ENCODE measurements at regions not wholly inside any gene's neighbourhood (a gene's known extent, or its start where the extent isn't known, plus 50 kb on each side); places are given as distances from the start of the nearest gene placed in this dataset.

DNA sequence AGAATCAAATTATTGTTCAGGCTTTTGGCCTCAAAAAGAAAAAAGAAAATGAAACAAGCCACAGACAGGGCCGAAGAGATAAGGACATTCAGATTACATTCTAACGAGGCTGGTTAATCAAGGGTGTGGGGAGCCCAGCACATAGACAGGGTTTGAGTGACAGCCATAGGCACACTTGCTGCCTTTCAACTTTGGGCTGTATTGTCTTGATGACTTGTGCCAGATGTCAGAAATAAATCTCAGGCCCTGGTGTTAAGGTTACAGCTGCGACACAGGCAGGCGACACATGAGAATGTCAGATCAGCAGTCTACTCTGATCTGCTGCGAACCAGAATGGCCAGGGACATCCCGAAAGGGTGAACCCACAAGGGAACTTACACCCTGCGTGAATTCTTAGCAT is 231.2 kb upstream of the ARRDC4 start:
- Histone ChIP-seq H3K9ac (ENCODE audit: low read length) (no peak overlapping the region), H3K36me3 (replicated peaks; ENCODE audit: insufficient read depth, low read length) (no peaks in the 10 kb centered on the region), H2AFZ (ENCODE audit: low read length) (no peak overlapping the region), H3K27ac (ENCODE audit: low read length) (no peak overlapping the region), H4K20me1 (ENCODE audit: insufficient read depth, low read length) (no peaks in the 10 kb centered on the region), H3K4me2 (ENCODE audit: low read depth, low read length) (peak overlapping the region; percentile 15; the same call in 1 of the 2 replicates), H3K9me2 (replicated peaks; ENCODE audit: insufficient read depth, low read length) (no peaks in the 10 kb centered on the region), H3K79me2 (ENCODE audit: low read length) (no peaks in the 10 kb centered on the region), H3K9me3 (replicated peaks; ENCODE audit: insufficient read depth, low read length) (no peaks in the 10 kb centered on the region), H3F3A (ENCODE audit: insufficient read depth, low read length) (no peaks in the 10 kb centered on the region), H3K4me3 (ENCODE audit: low read length) (no peak overlapping the region), H3K4me1 (ENCODE audit: low read length) (no peaks in the 10 kb centered on the region), H3K27me3 (replicated peaks; ENCODE audit: insufficient read depth, low read length) (no peaks in the 10 kb centered on the region)
- TF ChIP-seq, protein P1, sequence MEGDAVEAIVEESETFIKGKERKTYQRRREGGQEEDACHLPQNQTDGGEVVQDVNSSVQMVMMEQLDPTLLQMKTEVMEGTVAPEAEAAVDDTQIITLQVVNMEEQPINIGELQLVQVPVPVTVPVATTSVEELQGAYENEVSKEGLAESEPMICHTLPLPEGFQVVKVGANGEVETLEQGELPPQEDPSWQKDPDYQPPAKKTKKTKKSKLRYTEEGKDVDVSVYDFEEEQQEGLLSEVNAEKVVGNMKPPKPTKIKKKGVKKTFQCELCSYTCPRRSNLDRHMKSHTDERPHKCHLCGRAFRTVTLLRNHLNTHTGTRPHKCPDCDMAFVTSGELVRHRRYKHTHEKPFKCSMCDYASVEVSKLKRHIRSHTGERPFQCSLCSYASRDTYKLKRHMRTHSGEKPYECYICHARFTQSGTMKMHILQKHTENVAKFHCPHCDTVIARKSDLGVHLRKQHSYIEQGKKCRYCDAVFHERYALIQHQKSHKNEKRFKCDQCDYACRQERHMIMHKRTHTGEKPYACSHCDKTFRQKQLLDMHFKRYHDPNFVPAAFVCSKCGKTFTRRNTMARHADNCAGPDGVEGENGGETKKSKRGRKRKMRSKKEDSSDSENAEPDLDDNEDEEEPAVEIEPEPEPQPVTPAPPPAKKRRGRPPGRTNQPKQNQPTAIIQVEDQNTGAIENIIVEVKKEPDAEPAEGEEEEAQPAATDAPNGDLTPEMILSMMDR (IDR thresholded peaks at IDR 0.05; ENCODE audit: low read length) = no peak
- no peak for TF ChIP-seq EZH2phosphoT487 (IDR thresholded peaks at IDR 0.05; ENCODE audit: low read length)
- TF ChIP-seq EZH2 (optimal IDR thresholded peaks at IDR 0.05; ENCODE audit: low read depth, low read length) = no peak
- no peak for DNase-seq

DNA sequence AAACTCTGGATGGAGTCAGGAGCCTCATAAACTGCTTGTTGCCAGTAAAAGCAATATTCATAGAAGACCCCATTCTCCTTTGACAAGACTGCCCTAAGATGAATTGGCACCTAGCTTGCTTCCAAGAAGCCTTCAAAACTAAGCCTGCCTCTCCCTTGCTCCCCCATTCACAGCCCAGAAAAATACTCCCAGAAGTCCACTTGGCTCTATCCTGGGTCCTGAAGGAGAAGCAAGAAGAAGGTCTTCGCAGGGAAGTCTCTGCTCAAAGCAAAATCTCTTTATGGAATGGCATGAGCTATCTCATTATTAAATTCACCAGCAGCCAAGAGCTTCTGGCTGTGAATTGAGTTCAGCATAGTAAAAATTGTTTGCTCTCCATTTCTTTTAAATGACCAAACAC is 230.2 kb upstream of the ARRDC4 start:
- H3K36me3 ChIP-seq (replicated peaks; ENCODE audit: insufficient read depth, low read length) = no peaks in the 10 kb centered on the region
- no peak overlapping the region for H3K27ac ChIP-seq (ENCODE audit: low read length)
- TF ChIP-seq EZH2 (optimal IDR thresholded peaks at IDR 0.05; ENCODE audit: low read depth, low read length) = no peak
- TF ChIP-seq EZH2phosphoT487 (IDR thresholded peaks at IDR 0.05; ENCODE audit: low read length) = no peak
- TF ChIP-seq, protein P1 (IDR thresholded peaks at IDR 0.05; ENCODE audit: low read length) = no peak
- no peak for DNase-seq
- no peak overlapping the region for H2AFZ ChIP-seq (ENCODE audit: low read length)
- H4K20me1 ChIP-seq (ENCODE audit: insufficient read depth, low read length) = no peaks in the 10 kb centered on the region
- H3K27me3 ChIP-seq (replicated peaks; ENCODE audit: insufficient read depth, low read length) = no peaks in the 10 kb centered on the region
- H3K9ac ChIP-seq (ENCODE audit: low read length) = no peak overlapping the region
- H3K4me1 ChIP-seq (ENCODE audit: low read length) = no peaks in the 10 kb centered on the region
- H3K4me2 ChIP-seq (ENCODE audit: low read depth, low read length) = no peak overlapping the region
- H3K79me2 ChIP-seq (ENCODE audit: low read length) = no peaks in the 10 kb centered on the region
- H3F3A ChIP-seq (ENCODE audit: insufficient read depth, low read length) = no peaks in the 10 kb centered on the region
- H3K9me3 ChIP-seq (replicated peaks; ENCODE audit: insufficient read depth, low read length) = no peaks in the 10 kb centered on the region
- H3K9me2 ChIP-seq (replicated peaks; ENCODE audit: insufficient read depth, low read length) = no peaks in the 10 kb centered on the region
- H3K4me3 ChIP-seq (ENCODE audit: low read length) = no peak overlapping the region

DNA sequence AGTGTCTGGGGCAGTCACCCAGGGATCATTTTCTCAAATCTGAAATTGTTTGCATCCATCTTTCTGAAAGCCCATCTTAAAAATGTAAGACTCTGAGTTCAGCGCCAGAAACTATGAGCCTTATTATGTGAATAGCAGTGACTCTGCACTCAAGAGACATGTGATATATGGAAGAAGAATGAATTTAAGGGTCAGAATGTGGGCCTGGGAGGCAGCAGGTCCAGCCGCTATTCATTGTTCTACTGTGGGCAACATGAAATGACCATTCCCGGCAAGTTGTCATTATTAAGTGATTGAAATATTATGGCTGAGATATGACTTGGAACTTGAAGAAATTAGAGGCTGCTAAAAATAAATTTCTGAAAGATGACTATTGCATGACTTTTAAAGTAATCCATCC is 228.6 kb upstream of the ARRDC4 start:
- H3K27ac ChIP-seq (ENCODE audit: low read length) = no peak overlapping the region
- no peaks in the 10 kb centered on the region for H3K79me2 ChIP-seq (ENCODE audit: low read length)
- no peak for TF ChIP-seq EZH2phosphoT487 (IDR thresholded peaks at IDR 0.05; ENCODE audit: low read length)
- no peak for TF ChIP-seq EZH2 (optimal IDR thresholded peaks at IDR 0.05; ENCODE audit: low read depth, low read length)
- TF ChIP-seq, protein P1 (IDR thresholded peaks at IDR 0.05; ENCODE audit: low read length) = no peak
- H3K9me2 ChIP-seq (replicated peaks; ENCODE audit: insufficient read depth, low read length) = no peaks in the 10 kb centered on the region
- no peaks in the 10 kb centered on the region for H3K9me3 ChIP-seq (replicated peaks; ENCODE audit: insufficient read depth, low read length)
- no peaks in the 10 kb centered on the region for H4K20me1 ChIP-seq (ENCODE audit: insufficient read depth, low read length)
- no peak for DNase-seq
- H3K27me3 ChIP-seq (replicated peaks; ENCODE audit: insufficient read depth, low read length) = no peaks in the 10 kb centered on the region
- no peak overlapping the region for H2AFZ ChIP-seq (ENCODE audit: low read length)
- no peaks in the 10 kb centered on the region for H3K4me1 ChIP-seq (ENCODE audit: low read length)
- no peak overlapping the region for H3K9ac ChIP-seq (ENCODE audit: low read length)
- H3K4me2 ChIP-seq (ENCODE audit: low read depth, low read length) = no peak overlapping the region
- H3K4me3 ChIP-seq (ENCODE audit: low read length) = no peak overlapping the region
- H3K36me3 ChIP-seq (replicated peaks; ENCODE audit: insufficient read depth, low read length) = no peaks in the 10 kb centered on the region
- H3F3A ChIP-seq (ENCODE audit: insufficient read depth, low read length) = no peaks in the 10 kb centered on the region

All from MM.1S (cell line).